ENCODE measurements at regions not wholly inside any gene's neighbourhood (a gene's known extent, or its start where the extent isn't known, plus 50 kb on each side); places are given as distances from the start of the nearest gene placed in this dataset.
A peak's percentile ranks its signal among the peaks of the same experiment; 100 is the strongest.

DNA sequence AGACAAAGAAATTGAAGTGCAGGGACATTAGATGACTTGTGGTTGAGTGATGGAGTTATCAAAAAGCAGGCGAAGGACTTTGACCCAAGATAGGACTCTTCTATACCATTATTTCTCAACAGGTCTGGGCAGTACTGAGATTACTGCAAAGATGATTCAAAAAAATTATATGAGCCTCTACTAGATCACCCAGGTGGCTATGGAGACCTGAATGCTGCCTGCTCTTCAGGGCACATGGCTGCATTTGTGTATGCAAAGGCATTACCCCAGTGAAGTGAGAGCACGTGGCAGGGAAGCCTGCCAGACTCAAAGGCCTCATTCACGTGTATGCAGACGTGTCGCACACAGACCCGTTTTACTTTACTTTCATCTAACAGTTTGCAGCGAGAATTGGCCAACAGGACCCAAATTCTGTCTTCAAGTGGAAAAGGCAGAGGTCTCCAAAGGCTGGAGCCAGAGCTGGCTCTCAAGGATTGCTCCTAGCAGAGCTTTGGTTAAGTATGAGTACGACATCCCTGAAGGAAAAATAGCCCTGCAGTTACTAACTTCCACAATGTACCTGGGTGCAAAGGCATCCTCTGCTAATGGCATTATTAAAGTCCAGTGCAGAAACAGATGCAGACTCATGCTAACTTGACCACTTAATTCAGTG lies 113.8 kb upstream of the ARMC2 start:
- no peak for DNase-seq

DNA sequence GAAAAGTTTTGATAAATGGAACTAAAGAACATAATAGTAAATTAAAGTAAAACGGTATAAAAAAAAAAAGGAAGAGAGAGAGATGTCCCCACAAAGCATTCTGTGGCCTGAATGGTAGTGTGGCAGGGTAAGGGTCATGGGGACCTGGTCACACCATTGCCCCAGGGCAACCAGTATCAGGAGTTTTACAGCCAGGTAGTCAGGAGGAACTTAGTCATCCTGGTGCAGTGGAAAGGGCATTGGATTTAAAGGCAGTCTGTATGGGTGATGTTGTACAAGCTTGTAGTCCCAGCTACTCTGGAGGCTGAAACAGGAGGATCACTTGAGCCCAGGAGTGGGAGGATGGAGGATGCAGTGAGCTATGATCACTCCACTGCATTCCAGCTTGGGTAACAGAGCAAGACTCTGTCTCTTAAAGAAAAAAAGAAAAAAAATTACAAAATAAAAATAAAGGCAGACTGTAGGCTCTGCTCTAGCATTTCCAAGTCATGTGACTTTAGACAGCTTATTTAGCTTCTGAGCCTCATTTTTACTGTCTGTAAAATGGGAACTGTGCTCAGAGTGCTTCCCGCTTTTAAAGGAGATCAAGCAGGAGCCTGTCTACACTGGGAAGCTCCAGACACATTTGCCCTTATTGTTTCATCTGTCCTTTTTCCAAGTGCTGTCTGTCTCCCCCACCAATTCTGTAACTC lies 112.8 kb upstream of the ARMC2 start:
- no peak for DNase-seq

DNA sequence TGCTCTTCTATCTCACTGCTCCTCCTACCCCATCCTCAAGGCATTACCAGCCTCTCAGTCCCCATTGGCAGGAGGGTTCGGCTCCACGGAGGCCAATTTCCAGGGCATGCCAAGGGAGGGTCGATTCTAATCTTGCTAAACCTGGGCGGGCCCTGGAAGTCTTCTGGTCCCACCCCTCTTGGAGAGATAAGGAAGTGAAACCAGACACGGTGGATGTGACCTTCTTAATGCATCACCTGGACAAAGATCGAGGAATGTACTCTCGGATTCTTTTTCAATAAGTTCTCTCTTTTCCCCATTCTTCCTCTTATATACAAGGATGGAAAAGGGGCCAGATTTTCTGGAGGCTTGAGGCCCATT lies 112.2 kb upstream of the ARMC2 start:
- DNase-seq, result no peak

DNA sequence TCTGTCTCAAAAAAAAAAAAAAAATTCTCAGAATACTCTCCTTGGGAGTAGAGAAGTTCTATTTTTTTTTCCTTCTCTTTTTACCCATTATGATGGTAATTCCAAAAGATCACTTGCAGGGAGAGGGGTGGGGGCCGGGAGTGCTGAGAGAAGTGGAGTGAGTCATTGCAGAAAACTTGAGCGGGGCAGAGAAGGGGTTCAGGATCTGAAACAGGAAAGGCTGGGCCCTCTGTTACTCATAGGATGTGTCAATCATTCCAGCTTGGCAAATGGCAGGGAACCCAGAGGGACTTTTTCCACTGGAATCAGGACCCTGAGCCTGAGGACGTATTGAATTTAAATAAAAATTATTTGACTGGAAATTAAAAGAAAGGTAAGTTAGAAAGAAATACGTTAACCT lies 111.4 kb upstream of the ARMC2 start:
- no peak for DNase-seq

DNA sequence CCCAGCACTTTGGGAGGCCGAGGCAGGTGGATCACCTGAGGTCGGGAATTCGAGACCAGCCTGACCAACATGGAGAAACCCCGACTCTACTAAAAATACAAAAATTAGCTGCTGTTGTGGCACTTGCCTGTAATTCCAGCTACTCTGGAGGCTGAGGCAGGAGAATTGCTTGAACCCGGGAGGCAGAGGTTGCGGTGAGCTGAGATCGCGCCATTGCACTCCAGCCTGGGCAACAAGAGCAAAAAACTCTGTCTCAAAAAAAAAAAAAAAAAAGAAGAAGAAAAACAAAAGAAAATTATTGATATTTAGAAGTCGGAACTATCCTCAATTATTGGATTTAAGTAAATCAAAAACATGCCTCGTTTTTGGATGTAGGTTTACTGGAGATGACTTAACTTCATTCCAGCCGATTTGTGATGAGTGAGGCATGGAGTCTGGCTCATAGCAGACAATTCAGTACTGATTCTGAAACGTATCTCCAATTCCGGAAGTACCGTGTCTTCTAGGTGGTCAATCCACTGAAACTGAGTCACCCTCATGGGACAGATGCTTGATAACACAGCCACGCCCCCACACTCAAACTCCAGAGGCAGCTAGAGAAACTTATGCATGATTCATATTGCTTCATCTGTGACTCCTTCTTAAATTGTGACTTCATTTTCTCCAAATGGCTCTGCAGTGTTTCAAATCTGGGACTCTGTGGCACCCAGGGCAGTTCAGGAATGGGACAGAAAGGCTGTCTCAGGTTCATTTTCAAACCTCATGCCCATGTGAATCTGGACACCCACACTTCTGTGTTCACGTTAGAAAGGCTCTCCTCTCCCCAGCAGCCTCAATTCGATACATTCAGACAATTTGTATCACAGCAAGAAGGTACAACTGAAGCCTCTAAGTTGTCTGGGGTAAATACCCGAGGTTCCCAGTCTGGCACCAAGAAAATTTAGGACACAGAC lies 110.4 kb upstream of the ARMC2 start:
- peak; percentile 45 for DNase-seq

DNA sequence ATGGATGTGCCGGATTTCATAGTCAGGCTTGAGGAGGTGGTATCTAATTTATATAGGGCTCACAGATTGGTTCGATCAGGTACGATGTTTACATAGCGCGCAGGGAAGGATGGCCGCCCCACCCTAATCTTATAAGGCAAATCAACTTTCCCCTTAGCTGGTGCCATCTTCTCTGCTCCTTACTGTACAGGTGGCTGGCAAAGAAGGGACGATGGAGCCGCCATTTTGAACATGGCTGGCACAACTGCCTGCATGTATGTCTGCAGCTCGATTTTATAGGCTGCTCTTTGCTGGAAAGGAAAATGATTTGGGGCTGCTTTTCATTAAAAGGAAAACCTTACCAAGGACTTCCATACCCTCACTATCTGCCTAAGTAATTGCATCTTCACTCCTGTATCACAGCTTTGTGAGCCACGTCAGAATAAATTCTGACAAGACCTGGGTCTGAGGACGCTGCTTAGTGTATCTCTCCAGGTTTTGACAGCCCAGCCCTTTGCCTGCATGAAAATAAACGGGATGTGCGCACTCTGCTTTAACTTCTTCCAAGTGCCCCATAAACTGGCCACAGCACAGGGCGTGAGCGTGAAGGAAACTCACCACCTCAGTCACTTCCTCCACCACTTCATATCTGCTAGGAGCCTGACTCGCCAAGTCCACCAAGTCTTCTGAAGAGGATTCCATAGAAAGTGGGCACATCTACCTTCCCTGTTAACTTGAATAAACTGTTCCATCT lies 109.4 kb upstream of the ARMC2 start:
- DNase-seq, result no peak

DNA sequence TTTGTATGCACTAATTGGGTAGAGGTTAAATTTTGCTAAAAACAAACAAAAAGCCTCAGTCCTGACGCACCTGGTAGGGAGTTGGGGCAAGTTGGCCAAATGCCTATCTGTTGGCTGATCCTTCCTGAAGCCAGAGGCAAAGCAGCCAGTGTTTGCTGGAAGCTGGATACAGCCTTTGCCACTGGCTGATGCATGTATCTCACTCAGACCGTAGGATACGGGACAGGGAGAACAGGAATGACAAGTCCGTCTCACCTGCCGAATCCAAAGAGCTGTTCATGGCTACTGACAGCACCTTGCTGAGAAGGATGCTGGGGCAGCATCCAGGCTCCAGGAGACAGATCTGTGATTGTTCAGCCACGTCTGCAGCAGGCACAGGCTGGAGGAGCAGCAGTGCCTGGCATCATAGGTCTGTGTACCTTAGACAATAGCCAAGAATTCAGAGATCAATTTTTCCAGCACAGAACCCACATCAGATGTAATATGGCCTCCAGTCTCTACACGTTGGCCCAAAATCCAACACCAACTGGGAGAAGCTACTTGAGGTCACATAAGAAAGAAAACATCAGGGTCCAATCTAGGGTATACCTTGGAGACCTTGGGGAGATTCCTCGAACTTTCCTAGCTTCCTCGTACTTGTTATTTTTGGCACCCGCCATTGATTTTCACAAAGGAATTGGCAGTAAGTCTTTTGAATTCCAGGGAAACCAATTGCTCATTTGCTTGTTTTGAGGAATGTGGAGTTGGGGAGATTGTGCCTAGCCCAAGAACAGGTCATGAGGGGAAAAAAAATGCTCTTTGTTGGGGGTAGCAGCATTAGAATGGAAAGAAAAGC lies 108.5 kb upstream of the ARMC2 start:
- DNase-seq, result no peak

DNA sequence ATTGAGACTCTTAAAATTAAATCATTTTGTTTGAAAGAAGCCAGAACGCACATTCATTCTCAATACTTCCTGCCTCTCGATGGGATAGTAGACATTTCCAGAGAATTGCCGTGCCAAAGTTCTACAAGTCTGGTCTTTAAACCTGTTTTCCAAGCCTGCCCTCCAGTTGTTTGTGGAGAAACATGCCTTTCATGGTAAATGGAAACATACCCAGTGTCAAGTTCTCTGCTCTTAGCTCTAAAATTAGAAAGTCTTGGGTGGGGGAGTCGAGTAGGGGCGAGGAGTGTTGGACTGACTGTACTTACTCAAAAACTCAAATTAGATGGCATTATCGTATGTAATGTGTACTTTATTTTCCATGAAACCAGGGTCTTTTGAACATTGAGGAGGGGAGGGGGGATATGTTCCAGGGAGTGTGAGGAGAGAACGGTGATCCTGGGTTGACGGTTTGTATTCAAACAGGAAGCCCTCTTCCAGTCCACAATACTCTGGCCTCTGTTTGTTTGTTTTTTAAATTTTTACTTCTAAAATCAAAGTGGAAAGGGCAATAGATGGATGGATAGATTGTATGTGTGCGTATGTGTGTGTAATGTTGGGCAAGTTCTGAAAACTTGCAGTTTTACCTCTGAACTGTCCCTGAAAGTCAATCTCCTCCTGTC lies 106.8 kb upstream of the ARMC2 start:
- DNase-seq, result no peak

DNA sequence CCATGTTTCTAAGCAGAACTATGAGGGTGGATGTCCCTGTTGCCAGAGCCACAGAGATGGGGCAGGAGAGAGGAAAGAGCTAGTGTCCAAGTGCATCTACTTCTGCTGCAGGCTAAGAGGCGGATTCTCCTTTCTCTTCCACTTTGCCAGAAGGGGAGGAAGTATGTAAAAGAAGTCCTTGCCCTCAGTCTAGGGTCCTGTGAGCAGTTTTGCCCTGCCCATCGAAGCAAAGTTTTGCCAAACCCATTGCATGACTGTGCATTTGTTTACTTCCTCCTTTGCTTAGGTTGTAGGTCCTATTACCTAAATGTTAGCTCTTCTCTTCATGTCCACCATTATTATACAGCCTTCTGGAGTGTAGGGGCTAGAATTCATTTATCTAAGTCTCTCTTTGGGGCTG lies 106.2 kb upstream of the ARMC2 start:
- DNase-seq, result no peak

DNA sequence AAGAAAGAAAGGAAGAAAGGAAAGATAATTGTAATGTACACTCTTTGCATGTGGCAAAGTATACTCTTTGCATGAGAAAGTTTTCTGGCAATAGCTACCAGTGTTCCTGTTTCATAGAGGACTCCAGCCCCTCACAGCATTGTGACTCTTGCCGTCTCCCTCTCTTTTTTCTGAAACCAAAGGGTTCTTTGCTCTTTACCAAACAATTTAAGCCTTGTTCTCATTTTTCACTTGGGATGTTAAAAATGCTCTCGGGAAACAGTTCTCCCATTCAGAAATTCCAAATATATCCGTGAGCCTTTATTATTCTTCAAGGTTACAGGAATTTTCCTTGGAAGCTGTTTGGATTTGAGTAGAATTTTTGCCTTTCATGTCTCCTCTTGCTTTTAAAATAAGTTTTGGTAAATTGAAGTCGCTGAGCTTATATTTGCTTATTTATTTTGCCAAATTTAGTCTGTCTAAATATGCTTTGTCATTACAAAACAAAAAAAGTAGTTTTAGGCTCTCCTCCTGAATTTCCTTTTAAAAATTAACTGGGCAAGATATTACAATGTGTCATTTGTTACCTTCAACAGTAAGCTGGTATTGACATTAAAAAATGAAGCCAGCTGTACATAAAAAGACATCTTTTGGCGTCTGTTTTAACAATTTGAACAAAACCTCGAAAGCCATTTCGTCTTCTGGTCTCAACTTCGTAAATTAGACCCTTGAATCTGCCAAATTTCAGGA lies 103.8 kb upstream of the ARMC2 start:
- DNase-seq, result no peak

DNA sequence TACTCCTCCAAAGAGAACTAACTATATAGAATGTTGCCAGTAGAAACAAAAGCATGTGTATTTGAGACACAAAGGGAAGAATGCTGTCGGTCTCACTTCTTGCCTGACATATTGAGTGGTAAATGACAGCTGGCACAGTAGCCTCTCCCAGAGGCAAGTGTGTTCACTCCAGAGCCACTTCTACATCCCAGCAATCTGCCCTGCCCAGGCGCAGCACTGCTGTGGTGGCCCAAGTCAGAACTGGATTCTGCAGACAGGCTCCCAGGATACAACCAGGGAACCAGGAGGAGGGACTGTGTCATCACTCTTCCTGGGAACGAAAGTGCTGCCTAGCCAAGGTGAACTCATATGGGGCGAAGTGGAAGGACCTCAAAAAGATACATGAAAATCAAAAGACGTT lies 103.2 kb upstream of the ARMC2 start:
- DNase-seq, result no peak

DNA sequence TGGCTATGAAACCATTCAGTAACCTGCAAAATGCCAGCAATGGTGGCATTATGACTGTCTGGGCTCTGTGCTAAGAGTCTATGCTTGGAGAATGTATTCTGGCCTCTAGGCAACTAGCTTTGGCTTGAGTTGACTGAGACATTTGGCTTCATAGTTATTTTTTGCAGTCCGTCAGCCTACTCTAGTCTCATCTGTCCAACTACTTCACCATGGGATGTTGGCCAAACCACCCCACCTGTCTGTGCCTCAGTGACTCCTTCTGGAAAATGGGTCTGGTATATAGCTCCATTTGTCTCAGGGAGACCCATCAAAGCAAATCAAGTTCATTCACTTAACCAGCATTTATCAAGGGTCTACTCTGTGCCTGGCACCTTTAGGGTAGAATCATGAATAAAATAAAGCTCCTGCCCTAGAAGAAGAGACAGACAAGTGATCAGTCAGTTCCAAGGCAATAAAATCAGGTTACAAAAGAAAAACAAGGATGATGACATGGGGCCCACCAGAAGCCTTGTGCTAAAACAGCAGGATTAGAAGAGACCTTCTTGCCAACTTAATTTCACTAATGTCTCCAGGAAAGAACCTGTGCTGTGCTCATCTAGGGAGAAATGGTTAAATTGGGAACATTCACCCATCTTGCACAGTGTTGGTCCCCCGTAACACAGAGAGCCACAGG lies 102.4 kb upstream of the ARMC2 start:
- no peak for DNase-seq

DNA sequence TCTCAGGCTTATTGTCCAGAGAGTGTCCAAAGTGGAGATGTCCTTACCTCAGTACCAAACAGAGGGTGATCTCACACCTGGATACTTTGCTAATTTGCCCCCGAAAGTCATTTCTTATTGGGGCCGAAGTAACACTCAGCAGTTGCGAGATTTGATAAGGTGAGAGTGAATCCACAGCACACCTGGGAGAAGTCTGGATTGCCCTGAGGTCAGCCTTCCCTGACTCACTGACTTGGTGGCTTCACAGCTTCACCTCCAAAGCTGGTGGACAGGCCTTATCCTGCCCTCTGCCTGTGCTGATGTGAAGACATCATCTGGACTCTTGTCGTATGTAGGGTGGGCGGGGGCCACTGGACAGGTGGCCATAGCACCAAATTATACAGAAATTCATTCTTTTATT lies 101.9 kb upstream of the ARMC2 start:
- no peak for DNase-seq

DNA sequence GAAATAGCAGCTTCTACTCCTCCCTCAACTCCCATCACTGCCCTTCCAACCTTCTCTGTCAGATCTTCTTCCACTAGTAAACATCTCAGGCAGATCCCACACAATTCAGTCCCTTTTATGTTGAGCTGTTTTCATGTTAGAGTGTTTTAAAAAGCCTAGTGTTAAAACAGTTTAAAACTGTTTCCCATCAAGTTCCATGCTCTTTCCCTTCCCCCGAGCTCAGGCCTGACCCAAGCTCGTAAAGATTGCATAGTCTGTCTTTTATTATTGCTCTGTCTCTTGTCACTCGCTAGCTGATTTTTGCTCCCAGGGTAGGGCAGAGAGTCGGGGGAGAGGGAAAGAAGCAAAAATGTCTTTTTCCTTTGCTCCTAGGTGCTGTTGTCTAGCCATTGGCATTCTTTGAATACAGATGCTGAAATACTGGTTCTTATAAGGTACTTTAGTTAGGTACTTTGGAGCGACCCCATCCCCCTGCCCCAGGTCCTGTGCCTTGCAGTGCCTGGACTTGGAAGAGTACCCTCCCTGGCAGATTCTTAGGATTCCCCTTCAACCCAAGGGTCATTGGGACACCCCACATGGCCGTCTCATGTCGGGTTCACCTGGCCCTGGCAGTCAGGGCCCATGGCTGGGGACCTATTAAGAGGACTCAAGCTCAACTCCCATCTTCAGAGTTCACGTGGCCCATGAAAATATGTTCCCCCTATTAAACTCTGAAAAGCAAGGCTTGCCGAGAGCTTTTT lies 101.2 kb upstream of the ARMC2 start:
- no peak for DNase-seq

DNA sequence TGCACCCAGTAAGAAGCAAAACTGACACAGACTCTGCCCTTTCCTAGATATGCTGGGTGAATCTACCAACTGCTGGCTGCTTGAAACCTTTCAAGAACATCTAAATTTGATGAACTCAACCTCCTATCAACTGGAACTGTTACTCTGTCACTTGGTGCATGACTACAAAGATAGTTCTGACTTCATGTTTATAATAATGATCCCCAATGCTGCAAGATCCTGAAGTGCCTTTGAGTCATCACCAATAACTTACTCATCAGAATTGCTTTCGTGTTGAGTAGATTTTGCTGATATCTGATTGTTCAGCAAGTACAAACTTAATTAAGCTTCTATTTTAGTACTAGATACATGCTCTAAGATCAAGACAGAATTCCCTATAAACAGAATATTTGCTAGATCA lies 100.2 kb upstream of the ARMC2 start:
- no peak for DNase-seq

DNA sequence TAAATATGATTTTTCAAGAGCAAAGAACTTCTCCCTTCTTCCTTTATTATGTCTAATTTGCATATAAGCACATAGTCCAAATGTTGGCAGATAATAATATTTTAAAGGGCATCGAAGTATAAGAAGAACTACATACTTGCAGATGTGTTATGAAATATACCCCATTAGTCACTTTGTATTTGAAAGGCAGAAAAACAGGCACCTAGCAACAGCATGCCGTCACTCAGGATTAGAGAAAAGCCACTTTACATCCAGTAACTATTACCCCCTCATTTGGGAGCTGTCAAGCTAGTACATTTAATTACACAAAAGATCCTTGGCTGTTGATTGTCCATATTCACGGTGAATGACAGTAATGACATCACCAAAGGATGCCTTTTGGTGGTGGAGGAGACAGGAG lies 99.3 kb upstream of the ARMC2 start:
- no peak for DNase-seq

DNA sequence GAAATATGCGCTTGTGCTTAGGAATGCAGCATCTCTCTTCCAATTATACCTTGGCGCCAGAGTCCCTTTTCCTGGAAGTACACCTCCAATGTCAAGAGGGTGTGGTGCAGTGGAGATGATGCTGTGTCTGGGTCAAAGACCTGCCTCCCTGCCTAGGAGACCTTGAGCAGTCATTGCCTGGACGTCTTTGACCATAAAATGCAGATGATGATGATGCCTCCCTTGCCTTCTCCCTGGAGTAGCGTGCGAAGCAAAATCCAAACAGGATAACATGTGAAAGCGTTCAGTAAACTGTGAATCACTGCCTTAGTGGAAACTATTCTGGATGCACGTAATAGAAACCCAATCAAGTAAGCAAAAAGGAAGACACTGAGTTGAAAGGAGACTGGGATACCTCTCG lies 97.4 kb upstream of the ARMC2 start:
- DNase-seq, result no peak

DNA sequence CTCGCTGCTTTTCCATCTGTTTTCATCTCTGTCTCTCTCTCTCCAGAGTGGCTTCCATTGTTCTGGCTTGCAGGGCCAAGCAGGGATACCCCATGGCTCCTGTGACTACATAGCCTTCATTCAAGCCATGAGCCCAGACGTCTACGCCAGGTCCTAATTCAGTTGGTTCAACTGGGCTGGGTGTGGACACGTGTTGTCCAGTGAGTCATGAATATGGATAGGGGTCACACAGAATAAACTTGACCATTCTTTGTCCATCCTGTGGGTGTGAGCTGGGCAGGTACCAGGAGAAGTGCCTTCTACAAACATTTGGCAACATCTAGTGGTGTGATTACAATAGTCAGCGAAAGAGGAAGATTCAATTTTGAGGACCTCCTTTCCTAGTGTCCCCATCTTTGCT lies 96.9 kb upstream of the ARMC2 start:
- no peak for DNase-seq

DNA sequence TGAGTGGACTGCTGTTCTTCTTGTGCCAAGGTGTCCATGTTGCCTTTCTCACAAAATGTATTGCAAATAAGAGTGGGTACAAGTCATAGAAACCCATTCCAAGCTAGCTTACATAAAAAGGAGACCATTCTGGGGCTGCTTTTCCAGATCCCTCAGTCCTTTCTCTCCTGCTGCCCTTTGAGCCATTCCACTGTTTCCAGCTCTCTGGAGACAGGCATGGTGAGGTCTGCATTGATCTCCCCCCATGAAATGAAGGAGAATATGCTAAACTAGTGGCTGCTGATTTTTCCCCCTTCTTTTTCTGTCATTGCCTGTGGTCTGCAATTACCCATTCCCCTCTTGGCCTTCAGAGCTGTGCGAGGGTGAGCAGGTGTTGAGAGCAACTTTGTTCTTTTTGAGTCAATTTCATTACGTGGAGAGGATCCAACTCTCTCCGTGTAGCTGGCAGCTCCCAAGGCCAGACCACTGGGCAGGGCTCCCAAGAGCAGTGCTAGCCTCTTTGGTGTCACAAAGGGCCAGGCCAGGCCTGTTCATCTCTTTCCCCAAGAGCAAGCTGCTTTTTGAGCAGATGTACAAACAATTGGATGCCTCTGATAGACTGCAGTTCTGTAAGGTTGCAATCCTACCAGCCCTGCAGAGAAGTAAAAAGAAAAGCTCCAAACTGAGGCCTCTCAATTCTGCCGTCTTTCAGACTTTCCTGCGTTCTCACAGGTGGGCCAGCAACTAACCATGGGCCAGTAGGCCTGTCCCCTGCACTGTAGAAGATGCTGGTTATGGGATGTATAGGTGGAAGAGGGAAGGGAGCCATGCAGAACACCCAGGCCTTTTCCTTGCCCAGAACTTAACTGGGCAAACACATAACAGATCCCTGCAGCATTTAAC lies 96.1 kb upstream of the ARMC2 start:
- no peak for DNase-seq

All from stimulated activated CD4-positive, alpha-beta T cell treated with anti-CD3 and anti-CD28 coated beads, Interleukin-4, amount 100 ng/mL, for 24 hours (primary cell).